Hepatocyte (in vitro differentiated cells): ENCODE measurements at regions not wholly inside any gene's neighbourhood (a gene's known extent, or its start where the extent isn't known, plus 50 kb on each side); places are given as distances from the start of the nearest gene placed in this dataset.

Experiments
- DNase-seq: peaks from one replicate; pipeline ENCODE4 v3.0.0-alpha.2; 2016; ENCODE audit warnings: low spot score
- H2AFZ ChIP-seq: fragments of 200-600 bp; sonication (generic); 2 replicates; pipeline ENCODE4 v1.6.0; 2016; ENCODE audit warnings: antibody characterized with exemption, mild to moderate bottlenecking
- H3K27ac ChIP-seq: fragments of 200-600 bp; sonication (generic); 2 replicates; pipeline ENCODE4 v1.5.1; 2016; ENCODE audit warnings: mild to moderate bottlenecking
- H3K27me3 ChIP-seq: fragments of 200-600 bp; sonication (generic); 2 replicates; pipeline ENCODE4 v1.6.1; 2016
- H3K36me3 ChIP-seq: fragments of 200-600 bp; sonication (generic); replicated peaks from 2 replicates; pipeline ENCODE4 v1.5.1; 2016; ENCODE audit warnings: low read depth; ENCODE audit not compliant: insufficient read depth
- H3K4me1 ChIP-seq: fragments of 200-600 bp; sonication (generic); 2 replicates; pipeline ENCODE4 v1.5.1; 2016; ENCODE audit warnings: mild to moderate bottlenecking, moderate library complexity; ENCODE audit not compliant: insufficient read depth
- H3K4me2 ChIP-seq: fragments of 200-600 bp; sonication (generic); 2 replicates; pipeline ENCODE4 v1.6.0; 2016
- H3K4me3 ChIP-seq: fragments of 200-600 bp; sonication (generic); 2 replicates; pipeline ENCODE4 v1.5.1; 2016; ENCODE audit warnings: mild to moderate bottlenecking
- H3K79me2 ChIP-seq: fragments of 200-600 bp; sonication (generic); 2 replicates; pipeline ENCODE4 v1.6.0; 2017; ENCODE audit warnings: mild to moderate bottlenecking
- H3K9me2 ChIP-seq: fragments of 200-600 bp; sonication (generic); replicated peaks from 2 replicates; pipeline ENCODE4 v1.6.0; 2017; ENCODE audit warnings: mild to moderate bottlenecking; ENCODE audit not compliant: insufficient read depth
- H3K9me3 ChIP-seq: fragments of 200-600 bp; sonication (generic); 2 replicates; pipeline ENCODE4 v1.5.1; 2016; ENCODE audit warnings: low read depth, mild to moderate bottlenecking
- H4K20me1 ChIP-seq: fragments of 200-600 bp; sonication (generic); 2 replicates; pipeline ENCODE4 v1.6.0; 2016; ENCODE audit warnings: mild to moderate bottlenecking; ENCODE audit not compliant: insufficient read depth, poor library complexity, severe bottlenecking
- EZH2 ChIP-seq: fragments of 200-600 bp; sonication (generic); IDR thresholded peaks from 2 replicates; pipeline ENCODE4 v1.6.1; 2016; ENCODE audit warnings: antibody characterized with exemption, mild to moderate bottlenecking, borderline replicate concordance
- EZH2phosphoT487 ChIP-seq: fragments of 200-600 bp; sonication (generic); IDR thresholded peaks from one replicate; pipeline ENCODE4 v1.6.1; 2018; ENCODE audit warnings: antibody characterized with exemption, mild to moderate bottlenecking, low read depth, moderate library complexity; ENCODE audit not compliant: unreplicated experiment, severe bottlenecking
- WGBS: methylation state at CpG from one replicate; pipeline ENCODE4 v1.1.6; 2016; ENCODE audit warnings: low lambda C conversion rate; ENCODE audit errors: missing lambda C conversion rate; 5-methylcytosine and 5-hydroxymethylcytosine counted together
- TF ChIP-seq, protein P1 (sequence below): fragments of 200-600 bp; sonication (generic); IDR thresholded peaks from 2 replicates; pipeline ENCODE4 v1.5.1; 2016; ENCODE audit warnings: antibody characterized with exemption, mild to moderate bottlenecking; ENCODE audit not compliant: poor library complexity

DNA sequence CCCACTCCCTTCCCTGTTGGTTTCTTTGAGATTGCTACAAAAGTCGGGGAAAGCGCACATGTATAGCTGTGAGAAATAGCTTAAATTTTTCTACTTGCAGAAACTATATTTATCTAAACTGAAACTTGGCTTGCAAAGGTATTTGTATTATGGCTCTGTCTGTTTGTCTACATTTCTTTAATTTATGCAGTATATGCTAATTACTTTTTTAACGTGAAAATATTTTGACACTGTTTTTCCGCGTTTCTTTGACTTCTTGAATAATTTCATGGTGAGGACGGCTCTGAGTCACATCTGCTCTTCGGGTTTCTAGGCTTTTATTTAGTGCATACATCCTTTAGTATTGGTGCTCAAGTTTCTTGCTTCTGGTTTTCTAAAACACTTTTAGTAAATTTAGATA is 182.1 kb upstream of the ZRANB2 start:
- no peak overlapping the region for H3K4me2 ChIP-seq
- no peaks in the 10 kb centered on the region for H4K20me1 ChIP-seq
- H3K4me1 ChIP-seq, result no peaks in the 10 kb centered on the region
- H3K27ac ChIP-seq, result no peak overlapping the region
- H3K27me3 ChIP-seq, result no peaks in the 10 kb centered on the region
- H3K9me3 ChIP-seq, result no peaks in the 10 kb centered on the region
- DNase-seq, result no peak
- no peaks in the 10 kb centered on the region for H3K36me3 ChIP-seq
- TF ChIP-seq, protein P1, sequence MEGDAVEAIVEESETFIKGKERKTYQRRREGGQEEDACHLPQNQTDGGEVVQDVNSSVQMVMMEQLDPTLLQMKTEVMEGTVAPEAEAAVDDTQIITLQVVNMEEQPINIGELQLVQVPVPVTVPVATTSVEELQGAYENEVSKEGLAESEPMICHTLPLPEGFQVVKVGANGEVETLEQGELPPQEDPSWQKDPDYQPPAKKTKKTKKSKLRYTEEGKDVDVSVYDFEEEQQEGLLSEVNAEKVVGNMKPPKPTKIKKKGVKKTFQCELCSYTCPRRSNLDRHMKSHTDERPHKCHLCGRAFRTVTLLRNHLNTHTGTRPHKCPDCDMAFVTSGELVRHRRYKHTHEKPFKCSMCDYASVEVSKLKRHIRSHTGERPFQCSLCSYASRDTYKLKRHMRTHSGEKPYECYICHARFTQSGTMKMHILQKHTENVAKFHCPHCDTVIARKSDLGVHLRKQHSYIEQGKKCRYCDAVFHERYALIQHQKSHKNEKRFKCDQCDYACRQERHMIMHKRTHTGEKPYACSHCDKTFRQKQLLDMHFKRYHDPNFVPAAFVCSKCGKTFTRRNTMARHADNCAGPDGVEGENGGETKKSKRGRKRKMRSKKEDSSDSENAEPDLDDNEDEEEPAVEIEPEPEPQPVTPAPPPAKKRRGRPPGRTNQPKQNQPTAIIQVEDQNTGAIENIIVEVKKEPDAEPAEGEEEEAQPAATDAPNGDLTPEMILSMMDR, result no peak
- TF ChIP-seq EZH2phosphoT487, result no peak
- no peak for TF ChIP-seq EZH2
- WGBS, result 77% methylated on average over 7 of the region's 7 CpGs
- no peaks in the 10 kb centered on the region for H3K9me2 ChIP-seq
- H3K4me3 ChIP-seq, result no peak overlapping the region
- H3K79me2 ChIP-seq, result no peaks in the 10 kb centered on the region
- no peak overlapping the region for H2AFZ ChIP-seq

DNA sequence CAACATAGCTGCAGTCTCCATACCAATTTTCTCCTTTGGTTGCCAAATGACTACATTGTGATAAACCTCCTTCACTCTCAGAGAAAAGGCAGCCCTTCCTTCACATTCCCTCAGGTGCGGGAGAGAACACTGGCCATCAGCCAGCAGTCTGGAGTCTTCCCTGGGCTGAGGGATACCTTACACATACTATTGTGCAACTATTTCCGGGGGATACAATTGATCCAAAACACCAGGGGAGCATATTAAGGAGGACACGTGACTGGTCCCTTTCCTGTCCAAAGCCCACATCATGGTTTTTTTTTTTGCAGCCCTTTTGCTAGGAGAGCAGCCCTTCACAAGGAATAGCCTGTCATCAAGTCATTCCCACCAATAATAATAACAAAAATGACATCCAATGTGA is 172.1 kb upstream of the ZRANB2 start:
- no peak overlapping the region for H3K4me2 ChIP-seq
- H3K79me2 ChIP-seq, result no peaks in the 10 kb centered on the region
- H4K20me1 ChIP-seq, result no peaks in the 10 kb centered on the region
- 72% methylated on average over 3 of the region's 3 CpGs for WGBS
- no peak overlapping the region for H3K27ac ChIP-seq
- H3K4me1 ChIP-seq, result no peaks in the 10 kb centered on the region
- no peak for DNase-seq
- no peaks in the 10 kb centered on the region for H3K27me3 ChIP-seq
- TF ChIP-seq EZH2phosphoT487 (no peak), EZH2 (no peak)
- TF ChIP-seq, protein P1, result no peak
- H3K4me3 ChIP-seq, result no peak overlapping the region
- H3K9me2 ChIP-seq, result no peaks in the 10 kb centered on the region
- no peaks in the 10 kb centered on the region for H3K36me3 ChIP-seq
- H2AFZ ChIP-seq, result no peak overlapping the region
- no peaks in the 10 kb centered on the region for H3K9me3 ChIP-seq

DNA sequence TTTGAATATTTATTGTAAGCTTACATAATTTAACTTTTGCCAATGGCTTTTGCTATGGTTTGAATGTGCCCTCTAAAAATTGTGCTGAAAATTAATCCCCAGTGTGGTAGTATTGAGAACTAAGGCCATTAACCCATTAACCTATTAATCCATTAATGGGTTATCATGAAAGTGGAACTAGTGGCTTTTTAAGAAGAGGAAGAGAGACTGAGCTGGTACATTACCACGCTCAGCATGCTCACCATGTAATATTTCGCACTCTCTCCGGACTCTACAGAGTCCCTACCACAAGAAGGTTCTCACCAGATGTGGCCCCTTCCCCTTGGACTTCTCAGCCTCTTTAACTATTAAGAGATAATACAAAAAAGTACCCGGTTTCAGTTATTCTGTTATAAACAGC is 164.4 kb upstream of the ZRANB2 start:
- no peak overlapping the region for H2AFZ ChIP-seq
- DNase-seq, result no peak
- no peaks in the 10 kb centered on the region for H3K27me3 ChIP-seq
- no peaks in the 10 kb centered on the region for H3K9me2 ChIP-seq
- no peak overlapping the region for H3K4me3 ChIP-seq
- H3K27ac ChIP-seq, result no peak overlapping the region
- no peak overlapping the region for H3K4me2 ChIP-seq
- H3K36me3 ChIP-seq, result no peaks in the 10 kb centered on the region
- 94% methylated on average over 4 of the region's 4 CpGs for WGBS
- H3K4me1 ChIP-seq, result no peaks in the 10 kb centered on the region
- TF ChIP-seq EZH2 (no peak), EZH2phosphoT487 (no peak)
- TF ChIP-seq, protein P1, result no peak
- no peaks in the 10 kb centered on the region for H4K20me1 ChIP-seq
- no peaks in the 10 kb centered on the region for H3K9me3 ChIP-seq
- H3K79me2 ChIP-seq, result no peaks in the 10 kb centered on the region

DNA sequence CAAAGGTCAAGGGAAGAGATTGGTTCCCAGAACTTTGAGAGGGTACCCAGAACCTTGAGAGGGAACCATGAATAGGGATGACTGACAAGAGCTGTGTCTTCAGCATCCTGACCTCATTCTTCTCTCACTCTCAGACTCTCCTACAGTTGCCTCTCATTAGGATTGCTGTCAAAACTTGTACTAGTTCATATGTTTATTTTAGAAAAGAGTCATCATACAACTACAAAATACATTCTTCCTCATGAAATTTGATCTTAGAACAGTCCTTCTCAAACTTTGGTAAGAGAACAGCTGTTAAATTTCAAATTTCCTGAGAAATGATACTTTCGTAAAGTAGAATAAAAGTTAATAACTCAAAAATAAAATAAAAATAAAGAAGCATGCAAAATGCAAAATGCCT is 161.4 kb upstream of the ZRANB2 start:
- TF ChIP-seq EZH2phosphoT487, result no peak
- TF ChIP-seq EZH2, result no peak
- TF ChIP-seq, protein P1, result no peak
- Histone ChIP-seq H3K4me3 (no peak overlapping the region), H3K79me2 (no peaks in the 10 kb centered on the region), H3K9me3 (no peaks in the 10 kb centered on the region), H3K4me1 (no peaks in the 10 kb centered on the region), H2AFZ (no peak overlapping the region), H3K9me2 (no peaks in the 10 kb centered on the region), H3K27me3 (no peaks in the 10 kb centered on the region), H3K4me2 (no peak overlapping the region), H3K27ac (no peak overlapping the region), H3K36me3 (no peaks in the 10 kb centered on the region), H4K20me1 (no peaks in the 10 kb centered on the region)
- no peak for DNase-seq
- 94% methylated on average over 1 of the region's 1 CpG for WGBS
